ENCODE measurements at regions not wholly inside any gene's neighbourhood (a gene's known extent, or its start where the extent isn't known, plus 50 kb on each side); places are given as distances from the start of the nearest gene placed in this dataset.
"Not testable (repeated sequence)": the region's sequence is repeated elsewhere in the genome, so short reads cannot be mapped to it uniquely, and the experiment has no call there.

- no peak for DNase-seq
These were observed 534.4 kb upstream of the SLC39A10 start for GRCh38 chr2:195122653-195123052.

- no peak for DNase-seq
These were observed 535.7 kb upstream of the SLC39A10 start for GRCh38 chr2:195121341-195121740.

GRCh38 chr2:195119231-195119630 is 537.8 kb upstream of the SLC39A10 start:
- no peak for DNase-seq

GRCh38 chr2:195118276-195118675 is 538.8 kb upstream of the SLC39A10 start:
- DNase-seq = no peak

- no peak for DNase-seq
These were observed 540.0 kb upstream of the SLC39A10 start for GRCh38 chr2:195117011-195117410.

- no peak for DNase-seq
These were observed 541.3 kb upstream of the SLC39A10 start for GRCh38 chr2:195115738-195116137.

- DNase-seq = no peak
These were observed 548.8 kb upstream of the SLC39A10 start for GRCh38 chr2:195108182-195108581.

- DNase-seq = no peak
These were observed 550.2 kb upstream of the SLC39A10 start for GRCh38 chr2:195106681-195107380.

- no peak for DNase-seq
These were observed 551.4 kb upstream of the SLC39A10 start for GRCh38 chr2:195105581-195105980.

GRCh38 chr2:195094330-195094729 is 562.7 kb upstream of the SLC39A10 start:
- no peak for DNase-seq

- DNase-seq = no peak
These were observed 564.7 kb upstream of the SLC39A10 start for GRCh38 chr2:195092341-195092740.

GRCh38 chr2:195072806-195073205 is 584.2 kb upstream of the SLC39A10 start:
- not testable (repeated sequence) for DNase-seq

GRCh38 chr2:195057001-195057400 is 600.0 kb upstream of the SLC39A10 start:
- DNase-seq = no peak

GRCh38 chr2:195055996-195056395 is 601.0 kb upstream of the SLC39A10 start:
- no peak for DNase-seq

- DNase-seq = no peak
These were observed 605.6 kb upstream of the SLC39A10 start for GRCh38 chr2:195051401-195051800.

GRCh38 chr2:195049372-195050031 is 607.5 kb upstream of the SLC39A10 start:
- no peak for DNase-seq

- no peak for DNase-seq
These were observed 609.1 kb upstream of the SLC39A10 start for GRCh38 chr2:195047955-195048354.

- DNase-seq = no peak
These were observed 612.2 kb upstream of the SLC39A10 start for GRCh38 chr2:195044801-195045200.

- no peak for DNase-seq
These were observed 618.9 kb upstream of the SLC39A10 start for GRCh38 chr2:195038153-195038552.

GRCh38 chr2:195037045-195037444 is 620.0 kb upstream of the SLC39A10 start:
- DNase-seq = no peak

GRCh38 chr2:195031411-195031810 is 625.6 kb upstream of the SLC39A10 start:
- no peak for DNase-seq

- no peak for DNase-seq
These were observed 627.0 kb upstream of the SLC39A10 start for GRCh38 chr2:195029804-195030654.

GRCh38 chr2:195027947-195028346 is 629.1 kb upstream of the SLC39A10 start:
- no peak for DNase-seq

- DNase-seq = no peak
These were observed 630.8 kb upstream of the SLC39A10 start for GRCh38 chr2:195026261-195026660.

Data from stimulated activated CD8-positive, alpha-beta memory T cell treated with anti-CD3 and anti-CD28 coated beads, Interleukin-4, amount 100 ng/mL, for 48 hours (primary cell).